NCI-H69 (cell line): ENCODE measurements at regions not wholly inside any gene's neighbourhood (a gene's known extent, or its start where the extent isn't known, plus 50 kb on each side); places are given as distances from the start of the nearest gene placed in this dataset.

ENCODE experiments used
- DNase-seq: peaks from one replicate; lab custom pipeline; 2025; lab: John Stamatoyannopoulos, UW

- DNase-seq, result peak; percentile 14
Observed at GRCh38 chr21:15241997-15242736, 177.4 kb upstream of the NRIP1 start.

- DNase-seq, result no peak
Observed at GRCh38 chr21:15242906-15243305, 178.1 kb upstream of the NRIP1 start.

- no peak for DNase-seq
Observed at GRCh38 chr21:15243406-15243805, 178.6 kb upstream of the NRIP1 start.

- no peak for DNase-seq
Observed at GRCh38 chr21:15247613-15248012, 182.8 kb upstream of the NRIP1 start.

- peak; percentile 6 for DNase-seq
Observed at GRCh38 chr21:15249285-15249993, 184.6 kb upstream of the NRIP1 start.

GRCh38 chr21:15250384-15250783, 185.6 kb upstream of the NRIP1 start:
- DNase-seq, result no peak

DNA sequence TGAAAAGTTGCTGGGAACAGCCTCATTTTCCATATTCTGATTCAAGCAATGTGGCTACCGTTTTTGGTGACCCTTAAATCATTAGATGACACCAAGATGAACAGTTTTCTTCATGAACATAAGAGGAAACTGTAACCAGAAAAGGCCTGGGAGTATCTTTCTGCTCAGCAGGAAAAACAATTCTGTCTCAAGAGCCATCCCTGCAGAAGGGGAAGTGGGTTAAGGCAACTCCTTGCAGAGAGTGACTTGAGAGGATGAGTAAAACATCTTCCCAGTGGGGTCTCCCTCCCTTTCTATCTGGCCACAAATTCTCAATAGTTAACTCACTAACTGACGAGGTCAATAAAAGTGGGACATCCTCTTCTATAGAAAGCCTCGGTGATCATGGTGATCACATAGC, 187.6 kb upstream of the NRIP1 start:
- no peak for DNase-seq

DNA sequence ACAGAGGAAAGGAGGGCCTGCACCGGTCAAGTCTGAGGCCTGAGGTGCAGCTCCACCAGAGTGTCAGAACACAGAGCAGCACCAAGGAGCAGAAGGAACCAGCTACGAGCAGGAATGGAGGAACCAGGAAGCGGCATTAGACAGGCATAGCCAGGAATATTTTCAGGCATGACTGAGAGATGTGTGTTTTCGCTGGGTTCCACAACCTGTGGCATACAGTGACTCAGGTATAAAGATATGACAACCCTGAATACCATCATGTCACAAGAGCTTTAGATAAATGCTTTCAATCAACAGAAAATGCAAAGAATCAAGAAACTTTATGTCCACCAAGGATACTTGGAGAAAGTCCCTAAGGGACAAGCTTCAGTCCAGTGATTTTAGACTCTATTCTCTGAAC, 189.3 kb upstream of the NRIP1 start:
- no peak for DNase-seq

- DNase-seq, result no peak
Observed at GRCh38 chr21:15255261-15255660, 190.5 kb upstream of the NRIP1 start.

DNA sequence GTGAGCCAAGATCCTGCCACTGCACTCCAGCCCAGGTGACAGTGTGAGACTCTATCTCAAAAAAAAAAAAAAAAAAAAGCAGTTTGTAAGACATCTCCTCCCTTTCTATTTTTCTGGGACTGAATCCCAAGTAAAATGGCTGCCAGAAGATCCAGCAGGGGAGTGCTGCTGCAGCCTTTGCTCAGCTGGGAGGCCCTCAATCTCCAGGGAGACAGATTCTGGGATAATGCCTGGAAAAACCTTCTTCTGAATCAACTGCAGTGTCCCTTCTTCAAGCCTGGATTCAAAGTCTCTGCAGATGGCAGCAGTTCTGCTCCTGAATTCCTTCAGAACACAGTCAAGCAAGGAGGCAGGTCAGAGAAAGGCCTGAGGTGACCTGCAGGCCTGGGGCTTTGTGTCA, 191.0 kb upstream of the NRIP1 start:
- no peak for DNase-seq

- DNase-seq, result no peak
Observed at GRCh38 chr21:15256996-15257395, 192.2 kb upstream of the NRIP1 start.

GRCh38 chr21:15257646-15258045, 192.8 kb upstream of the NRIP1 start:
- no peak for DNase-seq

DNA sequence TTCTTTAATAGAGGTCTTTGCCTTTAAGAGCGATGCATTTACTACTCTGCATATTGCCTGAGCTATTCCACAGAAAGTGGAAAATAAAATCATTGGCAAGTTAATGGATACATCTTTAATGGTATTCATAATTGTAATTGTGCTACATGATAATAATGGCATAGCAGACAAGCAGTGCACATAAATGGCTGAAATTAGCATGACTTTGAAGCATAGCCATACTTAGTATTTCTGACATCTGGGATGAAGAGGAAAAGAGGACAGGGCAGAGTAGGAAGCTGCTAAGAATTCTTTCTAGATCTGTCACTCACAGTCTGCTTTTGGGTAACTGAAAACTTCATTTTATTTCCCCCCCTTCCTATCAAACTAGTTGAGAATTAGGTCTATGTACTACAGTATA, 195.0 kb upstream of the NRIP1 start:
- DNase-seq, result no peak

GRCh38 chr21:15260604-15261003, 195.8 kb upstream of the NRIP1 start:
- DNase-seq, result no peak

DNA sequence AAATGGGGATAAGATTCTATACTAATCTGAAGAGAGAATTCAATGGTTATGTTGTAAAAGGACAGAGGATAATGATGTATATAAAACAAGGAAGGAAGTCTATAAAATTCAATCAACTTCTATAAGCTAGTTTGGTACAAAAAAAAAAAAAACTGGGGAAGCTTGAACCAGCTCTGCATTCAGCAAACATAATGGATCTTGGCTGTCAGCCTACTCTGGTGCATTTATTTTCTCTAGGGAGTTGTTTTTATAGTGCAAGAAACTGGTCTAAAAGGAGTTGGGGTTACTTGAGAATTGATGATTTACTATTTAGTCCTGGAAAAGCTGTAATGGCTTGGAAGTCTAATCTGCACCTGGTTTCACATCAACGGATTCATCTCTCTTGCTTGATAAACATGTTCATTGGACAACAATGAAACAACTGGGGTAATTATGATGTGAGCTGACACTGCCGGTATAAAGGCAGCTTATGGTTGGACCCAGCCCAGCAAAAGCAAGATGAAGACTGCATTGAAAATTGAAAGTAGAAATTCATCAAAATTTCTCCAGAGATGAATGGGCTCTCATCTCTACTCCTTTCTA, 199.4 kb upstream of the NRIP1 start:
- peak; percentile 77 for DNase-seq

- no peak for DNase-seq
Observed at GRCh38 chr21:15272171-15272570, 207.4 kb upstream of the NRIP1 start.

DNA sequence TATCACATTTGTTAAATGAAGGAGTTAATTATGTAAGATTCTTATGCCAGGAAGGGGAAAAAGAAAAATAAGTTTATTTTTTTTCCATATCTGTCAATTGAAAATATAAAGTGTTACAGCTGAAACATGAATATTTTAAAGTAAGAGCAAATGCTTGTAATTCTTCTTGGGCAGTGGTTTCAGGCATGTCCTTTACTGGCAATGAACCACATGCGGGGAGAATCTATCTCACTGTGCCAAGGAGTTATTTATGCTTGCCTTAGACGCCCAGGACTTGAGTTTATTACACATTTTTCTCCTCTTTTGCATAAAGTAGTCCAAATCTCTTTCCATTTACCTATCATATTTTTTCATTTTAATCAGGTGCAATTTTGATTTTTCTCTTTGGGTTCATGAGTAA, 207.8 kb upstream of the NRIP1 start:
- no peak for DNase-seq

GRCh38 chr21:15273244-15273643, 208.4 kb upstream of the NRIP1 start:
- no peak for DNase-seq

GRCh38 chr21:15274701-15275485, 210.1 kb upstream of the NRIP1 start:
- DNase-seq, result no peak

- DNase-seq, result no peak
Observed at GRCh38 chr21:15275615-15276235, 210.9 kb upstream of the NRIP1 start.

GRCh38 chr21:15276243-15276642, 211.4 kb upstream of the NRIP1 start:
- peak; percentile 19 for DNase-seq

- DNase-seq, result peak; percentile 6
Observed at GRCh38 chr21:15277466-15277865, 212.7 kb upstream of the NRIP1 start.
